LNCAP (cell line): ENCODE measurements at regions not wholly inside any gene's neighbourhood (a gene's known extent, or its start where the extent isn't known, plus 50 kb on each side); places are given as distances from the start of the nearest gene placed in this dataset.

ENCODE experiments used
- TF ChIP-seq, protein P1 (sequence below): fragments of 450-650 bp; IDR thresholded peaks from 2 replicates; pipeline ENCODE4 v1.5.1; 2017; ENCODE audit warnings: mild to moderate bottlenecking

- TF ChIP-seq, protein P1, sequence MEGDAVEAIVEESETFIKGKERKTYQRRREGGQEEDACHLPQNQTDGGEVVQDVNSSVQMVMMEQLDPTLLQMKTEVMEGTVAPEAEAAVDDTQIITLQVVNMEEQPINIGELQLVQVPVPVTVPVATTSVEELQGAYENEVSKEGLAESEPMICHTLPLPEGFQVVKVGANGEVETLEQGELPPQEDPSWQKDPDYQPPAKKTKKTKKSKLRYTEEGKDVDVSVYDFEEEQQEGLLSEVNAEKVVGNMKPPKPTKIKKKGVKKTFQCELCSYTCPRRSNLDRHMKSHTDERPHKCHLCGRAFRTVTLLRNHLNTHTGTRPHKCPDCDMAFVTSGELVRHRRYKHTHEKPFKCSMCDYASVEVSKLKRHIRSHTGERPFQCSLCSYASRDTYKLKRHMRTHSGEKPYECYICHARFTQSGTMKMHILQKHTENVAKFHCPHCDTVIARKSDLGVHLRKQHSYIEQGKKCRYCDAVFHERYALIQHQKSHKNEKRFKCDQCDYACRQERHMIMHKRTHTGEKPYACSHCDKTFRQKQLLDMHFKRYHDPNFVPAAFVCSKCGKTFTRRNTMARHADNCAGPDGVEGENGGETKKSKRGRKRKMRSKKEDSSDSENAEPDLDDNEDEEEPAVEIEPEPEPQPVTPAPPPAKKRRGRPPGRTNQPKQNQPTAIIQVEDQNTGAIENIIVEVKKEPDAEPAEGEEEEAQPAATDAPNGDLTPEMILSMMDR, result no peak
These were observed 73.5 kb upstream of the DTNBP1 start for GRCh38 chr6:15736297-15736696.

DNA sequence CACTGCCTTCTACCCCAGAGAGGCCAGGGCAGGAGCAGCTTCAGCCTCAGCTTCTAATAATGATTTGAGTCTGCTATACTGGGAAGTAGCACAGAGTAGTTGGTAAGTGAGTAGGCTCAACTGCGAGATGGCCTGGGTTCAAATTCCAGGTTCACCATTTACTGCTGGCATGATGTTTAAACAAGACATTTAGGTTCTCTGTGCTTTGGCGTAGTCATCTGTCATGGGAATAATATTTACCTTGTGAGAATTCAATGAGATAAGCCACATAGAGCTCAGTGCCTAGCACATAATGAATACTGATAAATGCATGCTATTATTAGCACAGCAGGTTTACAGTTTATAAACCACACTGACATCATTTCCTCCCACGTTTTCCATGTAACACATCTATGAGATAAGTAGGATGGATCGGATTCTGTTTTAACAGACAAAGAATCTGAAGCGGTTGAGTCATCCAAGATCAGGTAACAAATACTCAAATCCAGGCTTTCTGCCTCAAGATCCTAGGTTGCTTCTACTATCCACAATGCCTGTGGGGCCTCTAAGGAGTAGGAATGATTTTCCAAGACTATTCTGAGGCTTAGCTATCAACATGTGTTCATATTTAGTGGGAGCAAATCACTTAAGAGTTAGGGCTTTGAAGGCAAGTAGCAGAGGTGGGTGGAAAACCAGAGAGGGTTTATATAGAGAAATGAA, 72.9 kb upstream of the DTNBP1 start:
- TF ChIP-seq, protein P1, result no peak

DNA sequence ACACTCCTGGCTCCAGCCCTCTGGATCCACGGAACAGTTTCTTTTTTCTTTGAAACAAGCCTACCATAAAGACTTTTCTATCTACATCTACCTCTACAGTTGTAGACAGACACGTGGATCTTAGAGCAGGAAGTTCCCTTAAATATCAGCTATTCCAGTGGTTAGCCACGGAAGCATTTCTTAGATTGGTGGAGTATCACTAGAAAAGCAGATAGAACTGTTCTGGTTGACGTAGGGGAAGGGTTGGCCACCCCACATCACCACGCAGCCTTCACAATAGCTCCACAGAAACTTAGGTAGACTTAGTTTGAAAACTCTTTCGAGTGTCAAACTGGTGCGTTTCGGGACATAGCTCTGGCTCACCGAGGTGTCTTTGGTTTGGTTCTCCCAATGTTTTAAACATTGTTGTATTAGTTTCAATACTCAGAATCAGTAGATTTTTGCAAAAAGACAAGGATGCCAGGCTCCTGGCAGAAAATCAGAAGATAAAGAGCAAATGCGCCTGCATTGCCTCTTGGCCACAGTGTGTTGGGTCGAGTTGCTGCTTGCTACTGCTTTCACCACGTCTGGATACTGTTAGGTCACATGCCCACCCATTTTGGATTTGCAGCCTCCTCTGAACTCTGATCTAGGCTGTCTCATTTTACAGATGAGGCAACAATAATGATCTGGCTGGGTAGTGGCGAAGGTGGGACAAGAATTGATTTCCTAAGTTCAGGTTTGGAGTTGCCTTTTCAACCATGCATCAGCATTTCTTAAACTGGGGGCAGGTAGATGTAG, 71.5 kb upstream of the DTNBP1 start:
- TF ChIP-seq, protein P1, result no peak

DNA sequence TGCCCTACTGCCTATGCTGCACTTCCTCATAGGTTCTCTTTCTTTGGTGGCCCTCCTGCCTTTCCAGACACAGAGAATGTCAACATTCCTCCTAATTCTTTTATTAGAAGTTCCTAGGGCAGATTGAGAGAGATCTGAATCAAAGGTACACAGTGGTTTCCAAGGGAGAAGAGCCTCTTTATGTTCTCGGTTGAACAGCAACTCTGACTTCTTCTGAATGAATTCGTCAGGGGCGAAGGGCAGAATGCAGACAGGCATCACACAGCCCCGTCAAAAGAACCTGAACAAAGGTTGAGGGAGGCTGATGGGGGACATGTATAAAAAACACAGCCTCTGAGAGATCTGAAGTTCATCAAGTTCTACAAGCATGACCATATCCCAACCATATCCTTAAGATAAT, 68.1 kb upstream of the DTNBP1 start:
- TF ChIP-seq, protein P1, result no peak

DNA sequence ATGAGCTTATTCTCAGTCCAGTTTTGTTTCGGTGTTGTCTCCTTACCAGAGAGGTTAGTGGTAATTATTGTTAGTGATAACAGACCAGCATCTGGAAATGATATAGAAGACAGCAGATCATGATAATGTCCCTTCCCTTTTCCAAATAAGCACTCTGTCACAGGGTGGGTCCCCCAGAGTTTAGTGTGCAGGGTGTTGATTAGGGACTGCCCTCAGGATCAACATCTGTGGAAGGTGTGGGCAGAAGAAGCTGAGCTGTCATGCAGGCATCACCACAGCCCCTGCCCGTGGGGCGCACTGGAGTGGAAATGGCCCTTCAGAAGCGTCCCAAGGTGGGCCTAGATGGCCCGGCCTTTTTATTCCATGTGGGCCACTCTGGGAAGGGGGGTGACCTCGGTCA, 67.6 kb upstream of the DTNBP1 start:
- TF ChIP-seq, protein P1, result no peak

- TF ChIP-seq, protein P1, result no peak
These were observed 59.9 kb upstream of the DTNBP1 start for GRCh38 chr6:15722731-15723130.

- TF ChIP-seq, protein P1, result no peak
These were observed 54.1 kb upstream of the DTNBP1 start for GRCh38 chr6:15716889-15717288.
